Inferior parietal cortex (tissue), 1 donor: ENCODE measurements at regions not wholly inside any gene's neighbourhood (a gene's known extent, or its start where the extent isn't known, plus 50 kb on each side); places are given as distances from the start of the nearest gene placed in this dataset.
A peak's percentile ranks its signal among the peaks of the same experiment; 100 is the strongest.
"Not testable (repeated sequence)": the region's sequence is repeated elsewhere in the genome, so short reads cannot be mapped to it uniquely, and the experiment has no call there.

ENCODE experiments used
- DNase-seq: peaks from one replicate; pipeline ENCODE4 v3.0.0-alpha.2; 2016; ENCODE audit errors: extremely low spot score

DNA sequence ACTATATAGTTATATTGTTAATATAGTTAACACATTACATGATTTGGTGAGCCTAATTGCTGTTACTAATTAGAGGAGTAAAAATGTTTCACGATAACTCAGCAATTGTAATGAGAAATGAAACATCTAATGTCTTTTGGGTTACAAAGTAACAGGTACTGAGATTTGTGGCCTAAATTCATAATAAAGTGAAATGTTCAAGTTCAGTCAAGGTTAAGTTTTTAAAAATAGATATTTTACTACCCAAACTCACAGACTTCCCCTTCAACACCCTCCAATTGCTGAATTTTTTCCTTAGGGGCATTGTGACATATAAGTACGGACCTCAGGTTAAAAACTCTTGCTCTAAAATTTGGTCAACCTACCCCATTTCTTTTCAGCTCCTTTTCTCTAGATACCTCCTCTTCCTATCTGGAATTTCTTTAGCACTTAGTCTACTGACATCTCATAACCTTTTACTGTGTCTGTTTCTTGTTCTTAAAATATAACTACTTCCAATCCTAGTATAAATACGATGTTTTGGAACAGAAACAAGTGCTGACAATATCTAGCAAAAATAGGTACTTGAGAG lies 112.3 kb upstream of the PRSS16 start:
- no peak for DNase-seq

DNA sequence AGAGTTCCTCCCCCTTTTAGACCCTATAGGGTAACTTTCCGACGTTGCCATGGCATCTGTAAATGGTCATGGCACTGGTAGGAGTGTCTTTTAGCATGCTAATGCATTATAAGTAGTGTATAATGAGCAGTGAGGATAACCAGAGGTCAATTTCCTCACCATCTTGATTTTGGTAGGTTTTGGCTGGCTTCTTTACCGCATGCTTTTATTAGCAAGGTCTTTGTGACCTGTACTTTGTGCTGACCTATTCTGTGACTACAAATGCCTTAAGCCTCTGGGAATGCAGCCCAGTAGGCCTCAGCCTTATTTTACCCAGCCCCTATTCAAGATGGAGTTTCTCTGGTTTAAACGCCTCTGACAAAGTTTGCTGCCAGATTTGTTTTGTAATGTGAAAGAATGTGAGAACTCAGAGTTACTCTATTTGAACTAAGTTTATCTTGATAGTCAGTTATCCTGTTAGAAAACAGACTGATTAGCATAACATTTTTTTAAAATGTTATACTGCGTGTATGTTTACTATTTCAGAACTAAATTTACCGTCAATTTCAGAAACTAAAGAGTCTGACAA lies 111.3 kb upstream of the PRSS16 start:
- no peak for DNase-seq

DNA sequence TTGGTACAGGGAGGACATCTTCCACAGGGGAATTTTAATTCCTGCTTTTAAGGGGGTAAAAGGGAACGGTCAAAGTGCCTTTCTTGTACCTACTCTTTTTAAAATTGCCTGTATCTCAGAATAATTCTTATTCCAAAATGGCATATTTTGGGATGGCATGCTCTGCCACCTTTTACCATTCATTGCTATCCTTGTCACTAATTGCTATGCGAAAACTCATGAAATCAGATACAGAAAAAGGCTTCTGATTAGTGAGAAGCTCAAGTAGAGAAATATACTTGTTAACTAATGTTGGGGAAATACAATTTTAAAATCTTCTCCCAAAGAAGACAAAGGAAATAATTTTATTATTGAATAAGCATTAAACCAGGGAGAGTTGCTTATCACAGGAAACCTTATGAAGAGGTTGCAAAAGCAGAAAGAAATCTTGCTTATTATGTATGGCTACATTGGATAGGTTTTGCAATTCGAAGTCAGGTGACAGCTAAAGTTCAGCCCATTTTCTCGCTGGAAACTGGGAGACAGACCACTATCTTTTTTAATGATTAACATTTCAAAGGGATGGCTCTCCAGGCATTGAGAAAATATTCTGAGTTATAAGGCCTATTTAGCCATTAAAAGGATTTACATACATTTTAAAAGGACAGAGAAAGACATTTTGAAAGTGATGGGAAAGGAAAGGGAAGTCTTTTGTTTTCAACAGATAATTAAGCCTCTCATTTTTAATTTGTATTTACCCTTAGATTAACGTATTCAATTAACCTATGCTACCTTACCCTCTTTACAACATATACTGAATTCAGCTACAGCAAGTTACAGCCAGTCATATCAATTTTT lies 110.3 kb upstream of the PRSS16 start:
- DNase-seq = no peak

DNA sequence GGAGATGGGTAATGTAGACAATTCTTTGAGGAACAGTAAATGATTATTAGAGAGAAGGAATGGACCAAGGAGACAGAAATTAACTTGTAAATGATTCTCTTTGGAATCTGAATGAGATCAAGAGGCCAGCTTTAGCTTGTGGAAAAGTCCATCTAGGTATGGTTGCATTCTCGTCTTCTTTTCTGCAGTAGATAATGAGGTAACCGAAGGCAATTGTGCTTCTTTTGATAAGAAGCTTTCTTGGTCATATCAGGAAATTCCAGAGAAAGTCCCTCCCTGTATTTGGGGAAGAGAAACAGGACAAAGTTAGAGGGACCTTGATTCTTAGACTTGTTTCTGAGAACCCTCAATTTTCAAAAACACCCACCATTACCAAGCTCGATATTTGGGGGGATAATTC lies 109.1 kb upstream of the PRSS16 start:
- no peak for DNase-seq

DNA sequence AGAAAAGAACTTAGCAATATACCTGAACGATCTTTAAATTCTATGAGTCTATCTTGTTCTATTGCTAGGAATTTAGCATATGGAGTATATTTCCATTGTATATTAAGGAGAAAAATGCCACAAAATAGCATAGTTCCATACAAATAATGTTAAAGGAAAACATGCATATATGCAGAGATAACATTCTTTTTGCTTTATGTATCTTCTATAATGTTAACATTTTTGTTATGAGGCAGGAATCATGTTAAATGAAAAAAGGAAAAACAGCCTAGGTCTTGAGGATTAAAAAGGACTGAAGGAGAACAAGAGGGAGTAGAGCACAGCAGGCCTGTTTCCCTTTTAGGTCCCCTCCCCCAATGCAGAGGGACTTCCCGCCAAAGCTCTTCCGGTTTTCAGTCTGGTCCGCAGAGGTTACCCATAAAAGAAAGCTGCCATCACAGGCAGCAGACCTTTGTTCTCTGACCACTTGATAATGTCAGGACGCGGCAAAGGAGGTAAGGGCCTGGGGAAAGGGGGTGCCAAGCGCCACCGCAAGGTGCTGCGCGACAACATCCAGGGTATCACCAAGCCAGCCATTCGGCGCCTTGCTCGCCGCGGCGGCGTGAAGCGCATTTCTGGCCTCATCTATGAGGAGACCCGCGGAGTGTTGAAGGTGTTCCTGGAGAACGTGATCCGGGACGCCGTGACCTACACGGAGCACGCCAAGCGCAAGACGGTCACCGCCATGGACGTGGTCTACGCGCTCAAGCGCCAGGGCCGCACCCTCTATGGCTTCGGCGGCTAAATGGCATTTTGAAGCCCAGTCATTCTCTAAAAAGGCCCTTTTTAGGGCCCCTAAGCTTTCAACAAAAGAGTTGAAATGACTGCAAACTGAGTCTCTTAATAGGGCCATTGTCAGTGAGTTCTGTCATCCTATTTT lies 108.4 kb upstream of the PRSS16 start:
- peak; percentile 76 for DNase-seq

DNA sequence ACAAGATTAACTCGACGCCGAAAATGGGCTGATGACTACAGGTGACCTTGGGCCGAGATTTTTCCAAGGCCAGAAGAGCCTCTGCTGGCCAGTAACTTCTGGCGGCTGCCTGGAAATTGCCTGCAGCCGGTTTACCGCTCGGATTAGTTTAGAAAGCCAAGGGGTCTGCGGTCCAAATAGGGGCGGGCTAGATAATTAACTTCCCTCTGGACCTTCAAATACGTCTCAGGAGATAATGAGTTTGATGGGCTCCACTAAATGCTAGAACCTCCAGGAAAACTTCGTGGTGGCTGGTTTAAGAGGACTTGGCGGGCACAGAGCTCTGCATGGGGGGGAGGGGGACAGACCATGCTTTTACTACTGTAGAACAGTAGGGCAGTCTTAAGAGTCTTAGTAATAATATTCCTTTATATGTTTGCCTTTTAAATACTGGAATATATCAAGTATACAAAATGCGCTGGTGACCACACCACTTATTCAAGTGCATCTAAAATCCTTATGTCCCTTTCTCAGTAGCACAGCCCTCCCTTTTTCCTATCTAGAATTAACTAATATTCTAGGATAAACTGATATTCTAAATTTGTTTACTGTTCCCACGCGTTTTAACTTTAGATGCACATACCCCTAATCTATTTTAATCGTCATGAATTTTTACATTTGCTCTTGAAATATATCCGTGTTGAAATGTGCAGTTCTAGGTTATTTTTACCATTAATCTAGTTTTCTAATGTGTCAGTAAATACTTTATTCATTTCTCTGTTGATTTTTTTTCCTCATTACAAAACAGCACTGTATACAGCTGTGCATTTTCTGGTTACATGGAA lies 107.5 kb upstream of the PRSS16 start:
- DNase-seq = no peak

DNA sequence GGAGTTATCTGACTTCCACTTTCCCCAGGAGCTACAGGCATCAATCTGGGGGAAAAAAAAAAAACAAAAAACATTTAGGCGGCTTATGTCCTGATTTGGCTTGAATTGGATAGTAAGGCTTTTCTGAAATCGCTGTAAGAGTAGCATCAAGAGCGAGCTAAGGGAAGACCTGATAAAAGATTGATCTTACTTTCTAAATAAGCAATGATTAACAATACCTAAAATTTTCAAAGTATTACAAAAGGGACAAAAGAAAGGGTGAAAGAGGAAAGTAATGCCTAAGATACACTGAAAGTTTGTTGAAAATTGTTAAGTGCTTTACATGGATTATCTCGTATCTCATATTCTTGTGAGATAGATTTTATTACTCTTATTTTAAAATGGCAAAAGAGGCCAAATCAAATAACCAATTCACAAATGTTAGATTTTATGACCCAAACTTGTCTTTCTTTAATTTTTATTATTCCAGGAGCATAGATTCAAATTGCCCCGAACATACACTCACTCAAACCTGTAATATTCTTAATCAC lies 106.4 kb upstream of the PRSS16 start:
- no peak for DNase-seq

DNA sequence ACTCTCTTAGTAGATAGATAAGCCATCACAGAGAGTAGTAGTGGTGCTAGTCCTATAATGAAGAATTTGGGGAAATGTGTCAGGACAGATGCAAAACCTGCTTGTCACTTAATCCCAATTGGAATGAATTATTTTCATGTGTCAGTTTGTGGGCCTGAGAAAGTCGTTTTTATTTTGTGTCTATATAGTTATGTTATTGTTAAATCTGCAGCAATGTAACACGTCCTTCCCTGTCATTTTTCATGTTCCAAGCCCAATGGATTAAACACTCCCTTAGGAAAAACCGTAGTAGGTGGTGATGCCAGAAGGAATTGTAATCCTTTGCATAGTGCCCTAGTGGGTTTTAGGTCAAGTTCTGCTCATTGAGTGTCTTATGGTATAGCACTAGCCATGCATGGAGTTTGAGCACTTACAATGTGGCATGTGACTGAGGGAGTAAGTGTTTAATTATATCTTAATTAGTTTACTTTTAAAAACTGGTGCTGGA lies 105.9 kb upstream of the PRSS16 start:
- DNase-seq = no peak

DNA sequence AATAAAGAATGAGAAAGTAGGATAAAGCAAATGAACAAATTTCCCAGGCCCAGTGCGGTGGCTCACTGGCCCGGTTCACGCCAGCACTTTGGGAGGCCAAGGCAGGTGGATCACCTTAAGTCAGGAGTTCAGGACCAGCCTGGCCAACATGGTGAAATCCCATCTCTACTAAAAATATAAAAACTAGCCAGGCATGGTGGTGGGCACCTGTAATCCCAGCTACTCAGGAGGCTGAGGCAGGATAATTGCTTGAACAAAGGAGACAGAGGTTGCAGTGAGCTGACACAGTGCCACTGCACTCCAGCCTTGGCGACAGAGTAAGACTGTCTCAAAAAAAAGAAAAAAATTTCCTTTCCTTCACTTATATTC lies 104.5 kb upstream of the PRSS16 start:
- DNase-seq = not testable (repeated sequence)

DNA sequence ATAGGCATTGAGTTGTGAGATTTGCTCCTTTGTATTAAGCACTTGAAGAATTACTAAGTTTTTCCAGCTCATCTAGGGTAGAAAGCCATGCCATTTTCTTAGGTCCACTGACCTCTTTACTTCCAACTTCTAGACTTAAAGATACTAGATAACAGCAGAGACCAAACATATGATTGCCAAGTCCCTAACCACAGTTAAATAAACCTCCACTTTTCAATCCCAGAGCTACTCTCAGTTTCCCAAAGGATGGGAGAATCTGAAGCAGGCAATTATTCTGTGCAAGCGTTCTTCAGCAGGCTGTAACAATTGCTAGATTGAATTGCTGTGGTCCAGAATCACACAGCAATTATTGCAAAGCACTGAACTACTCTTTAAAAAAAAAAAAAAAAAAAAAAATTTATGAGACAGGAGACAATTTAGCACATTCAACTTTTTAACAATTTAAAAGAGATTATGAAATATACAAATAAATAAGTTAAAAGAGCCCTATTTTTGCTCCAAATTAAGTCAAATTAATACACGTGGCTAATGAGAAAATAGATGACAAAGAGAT lies 104.0 kb upstream of the PRSS16 start:
- no peak for DNase-seq

DNA sequence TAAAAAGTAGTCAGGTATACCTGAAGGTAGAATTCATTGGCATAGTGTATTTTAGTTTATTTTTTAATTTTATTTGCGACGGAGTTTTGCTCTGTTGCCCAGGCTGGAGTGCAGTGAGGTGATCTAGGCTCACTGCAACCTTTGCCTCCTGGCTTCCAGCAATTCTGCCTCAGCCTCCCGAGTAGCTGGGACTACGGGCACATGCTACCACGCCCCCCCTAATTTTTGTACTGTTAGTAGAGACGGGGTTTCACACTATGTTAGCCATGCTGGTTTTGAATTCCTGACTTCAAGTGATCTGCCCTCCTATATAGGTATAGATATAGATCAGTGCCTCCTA lies 102.8 kb upstream of the PRSS16 start:
- DNase-seq = no peak

DNA sequence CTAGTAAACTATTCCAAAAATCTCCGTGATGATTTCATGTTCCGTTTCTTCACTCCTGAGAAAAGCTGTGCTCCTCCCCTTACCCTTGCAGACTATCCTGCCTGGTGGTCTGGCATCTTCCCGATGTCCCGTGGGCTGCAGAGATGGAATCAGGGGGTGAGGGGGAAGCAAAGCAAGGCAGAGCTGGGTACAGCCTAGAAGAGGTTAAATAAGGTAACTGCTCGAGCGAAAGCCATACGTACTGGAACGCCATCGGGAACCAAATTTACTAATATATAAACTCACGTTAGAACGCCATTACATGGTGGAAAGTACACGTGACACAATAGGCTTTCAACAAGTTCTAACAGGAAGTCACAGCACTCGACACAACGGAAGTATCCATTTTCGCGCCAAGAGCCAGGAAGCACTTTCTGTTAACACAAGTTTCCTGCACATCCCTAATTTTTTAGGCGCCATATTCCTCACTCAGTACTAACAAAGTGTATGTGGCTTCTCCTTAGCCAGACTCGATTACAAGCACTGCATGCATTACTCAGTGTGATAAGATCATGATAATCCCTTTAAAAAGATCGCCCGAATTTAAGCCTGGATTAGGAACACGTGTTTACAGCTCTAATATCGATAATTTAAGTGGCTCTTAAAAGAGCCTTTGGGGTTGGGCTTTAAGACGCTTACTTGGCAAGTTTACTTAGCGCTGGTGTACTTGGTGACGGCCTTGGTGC lies 101.6 kb upstream of the PRSS16 start:
- DNase-seq = peak; percentile 79

DNA sequence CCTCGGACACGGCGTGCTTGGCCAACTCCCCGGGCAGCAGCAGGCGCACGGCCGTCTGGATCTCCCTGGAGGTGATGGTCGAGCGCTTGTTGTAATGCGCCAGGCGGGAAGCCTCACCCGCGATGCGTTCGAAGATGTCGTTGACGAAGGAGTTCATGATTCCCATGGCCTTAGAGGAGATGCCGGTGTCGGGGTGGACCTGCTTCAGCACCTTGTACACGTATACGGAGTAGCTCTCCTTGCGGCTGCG lies 101.1 kb upstream of the PRSS16 start:
- not testable (repeated sequence) for DNase-seq

DNA sequence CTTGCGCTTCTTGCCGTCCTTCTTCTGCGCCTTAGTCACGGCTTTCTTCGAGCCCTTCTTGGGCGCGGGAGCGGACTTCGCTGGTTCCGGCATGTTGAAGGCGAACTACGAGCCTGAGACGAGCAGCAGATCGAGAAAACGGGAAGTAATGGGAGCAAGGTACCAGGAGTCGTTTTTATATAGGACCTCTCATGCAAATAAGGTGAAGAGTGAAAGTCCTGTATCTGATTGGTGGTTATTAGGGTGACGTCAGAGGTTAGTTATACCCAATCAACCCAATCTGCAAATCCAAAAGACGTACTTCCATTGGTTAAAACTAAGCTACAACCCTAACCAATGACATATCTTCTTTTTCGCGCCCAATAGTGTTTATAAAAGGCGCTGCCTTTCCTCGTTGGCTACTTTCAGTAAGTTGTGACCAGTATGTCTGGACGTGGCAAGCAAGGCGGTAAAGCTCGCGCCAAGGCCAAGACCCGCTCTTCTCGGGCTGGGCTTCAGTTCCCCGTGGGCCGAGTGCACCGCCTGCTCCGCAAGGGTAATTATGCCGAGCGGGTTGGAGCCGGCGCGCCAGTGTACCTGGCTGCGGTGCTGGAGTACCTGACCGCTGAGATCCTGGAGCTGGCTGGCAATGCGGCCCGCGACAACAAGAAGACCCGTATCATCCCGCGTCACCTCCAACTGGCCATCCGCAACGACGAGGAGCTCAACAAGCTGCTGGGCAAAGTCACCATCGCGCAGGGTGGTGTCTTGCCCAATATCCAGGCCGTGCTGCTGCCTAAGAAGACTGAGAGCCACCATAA lies 100.6 kb upstream of the PRSS16 start:
- DNase-seq = peak; percentile 99

DNA sequence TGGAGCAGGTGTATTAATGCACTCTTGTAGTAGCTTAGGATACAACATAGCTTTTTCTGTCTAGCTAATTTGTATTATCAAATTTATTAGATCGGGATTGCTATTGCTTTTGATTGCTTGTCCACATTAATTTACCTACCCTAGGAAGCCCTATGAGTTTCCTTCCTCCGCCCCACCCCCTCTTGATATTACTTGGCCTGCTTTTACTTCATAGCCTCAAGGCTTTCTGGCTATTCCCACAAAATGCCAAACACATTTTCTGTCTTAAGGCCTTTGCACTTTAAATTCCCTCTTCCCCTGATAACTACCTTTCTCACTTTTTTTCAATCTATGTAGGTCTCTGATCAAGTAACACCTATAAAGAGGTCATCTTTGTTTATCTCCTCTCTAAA lies 99.1 kb upstream of the PRSS16 start:
- no peak for DNase-seq

DNA sequence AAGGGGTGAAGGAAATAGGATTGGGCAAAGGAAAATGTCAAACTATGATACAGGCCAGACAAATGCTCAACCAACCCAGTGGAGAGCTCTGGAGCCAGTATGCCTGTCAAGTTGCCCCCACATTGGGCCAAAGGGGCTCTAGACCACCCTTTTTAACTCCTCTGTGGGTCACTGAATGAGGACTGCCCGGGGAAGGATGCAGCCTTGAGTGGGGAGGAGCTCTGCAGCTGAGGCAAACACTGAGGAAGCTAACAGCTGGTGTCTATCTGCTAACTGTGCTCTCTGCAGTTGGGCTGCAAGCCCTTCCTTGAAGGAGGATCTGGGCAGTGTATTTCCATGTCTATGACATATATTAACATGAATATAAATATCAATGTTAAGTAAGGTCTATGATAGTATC lies 98.4 kb upstream of the PRSS16 start:
- no peak for DNase-seq

DNA sequence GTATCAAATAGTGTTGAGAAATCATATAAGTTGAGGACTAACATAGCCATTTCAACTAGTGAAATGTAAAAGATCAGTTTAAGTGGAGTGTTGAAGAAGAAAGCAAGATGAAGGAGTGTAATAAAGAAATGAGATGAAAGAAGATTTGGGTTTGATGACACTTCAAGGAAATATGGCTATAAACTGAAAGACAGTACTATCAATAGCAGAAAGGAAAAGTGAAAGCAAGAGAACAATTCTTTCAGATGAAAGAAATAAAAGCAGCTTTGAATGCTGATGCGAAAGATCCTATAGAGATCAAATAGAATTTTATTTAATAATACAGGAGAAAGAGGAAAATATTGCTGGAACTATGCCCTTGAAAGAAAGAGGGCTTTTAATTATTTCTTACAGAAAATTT lies 92.8 kb upstream of the PRSS16 start:
- no peak for DNase-seq

DNA sequence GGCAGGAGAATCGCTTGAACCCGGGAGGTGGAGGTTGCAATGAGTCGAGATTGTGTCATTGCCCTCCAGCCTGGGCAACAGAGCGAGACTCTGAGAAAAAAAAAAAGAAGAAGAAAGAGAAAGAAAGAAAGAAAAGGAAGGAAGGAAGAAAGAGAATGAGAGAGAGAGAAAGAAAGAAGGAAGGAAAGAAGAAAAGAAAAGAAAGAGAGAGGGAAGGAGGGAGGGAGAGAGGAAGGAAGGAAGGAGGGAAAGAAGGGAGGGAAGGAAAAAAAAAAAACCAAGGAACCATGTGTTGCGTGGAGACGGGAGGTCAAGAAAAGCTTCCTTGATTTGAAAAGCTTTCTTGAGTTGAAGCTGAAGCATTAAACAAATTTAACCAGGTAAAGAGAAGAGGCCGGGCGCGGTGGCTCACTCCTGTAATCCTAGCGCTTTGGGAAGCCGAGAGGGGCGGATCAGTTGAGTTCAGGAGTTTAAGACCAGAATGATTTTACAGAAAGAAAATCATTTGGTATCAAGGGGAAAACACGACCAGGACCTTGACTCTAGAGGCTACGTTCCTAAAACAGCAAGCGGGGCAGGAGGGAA lies 90.5 kb upstream of the PRSS16 start:
- no peak for DNase-seq
